Ishikawa (cell line): ENCODE measurements at regions not wholly inside any gene's neighbourhood (a gene's known extent, or its start where the extent isn't known, plus 50 kb on each side); places are given as distances from the start of the nearest gene placed in this dataset.

ENCODE experiments used
- CEBPB ChIP-seq: IDR thresholded peaks from 2 replicates; pipeline ENCODE4 v1.6.1; 2012
- CREB1 ChIP-seq: IDR thresholded peaks from 2 replicates; pipeline ENCODE4 v1.6.1; 2012; ENCODE audit warnings: low read depth
- EGR1 ChIP-seq: IDR thresholded peaks from 2 replicates; pipeline ENCODE4 v1.6.1; 2012
- RAD21 ChIP-seq: IDR thresholded peaks from 2 replicates; pipeline ENCODE4 v1.6.1; 2012; ENCODE audit warnings: low read depth
- TCF12 ChIP-seq: IDR thresholded peaks from 2 replicates; pipeline ENCODE4 v1.6.1; 2012; ENCODE audit warnings: low read depth
- YY1 ChIP-seq: IDR thresholded peaks from 2 replicates; pipeline ENCODE4 v1.6.1; 2012; ENCODE audit warnings: low read depth
- TF ChIP-seq, protein P1 (sequence below): IDR thresholded peaks from 2 replicates; pipeline ENCODE4 v1.6.1; 2012

DNA sequence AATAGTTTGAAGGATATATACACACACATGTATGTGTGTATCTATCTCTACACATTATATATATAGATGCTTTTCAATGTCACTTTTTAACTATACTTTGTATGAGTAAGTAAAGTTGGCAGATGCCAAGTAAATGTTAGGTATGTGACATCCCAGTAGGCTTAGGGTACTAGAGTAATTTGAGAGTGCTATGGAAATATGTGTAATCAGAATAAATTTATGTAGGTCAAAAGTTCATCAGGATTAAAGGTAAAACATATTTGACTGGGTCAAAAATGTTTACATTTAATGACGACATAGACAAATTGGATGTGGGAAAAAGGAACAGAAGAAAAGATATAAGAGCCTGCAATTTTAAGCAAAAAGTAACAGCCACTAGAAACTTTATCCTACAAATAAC lies 588.8 kb downstream of the ANKRD50 start:
- no peak for TF ChIP-seq CREB1
- TF ChIP-seq, protein P1, sequence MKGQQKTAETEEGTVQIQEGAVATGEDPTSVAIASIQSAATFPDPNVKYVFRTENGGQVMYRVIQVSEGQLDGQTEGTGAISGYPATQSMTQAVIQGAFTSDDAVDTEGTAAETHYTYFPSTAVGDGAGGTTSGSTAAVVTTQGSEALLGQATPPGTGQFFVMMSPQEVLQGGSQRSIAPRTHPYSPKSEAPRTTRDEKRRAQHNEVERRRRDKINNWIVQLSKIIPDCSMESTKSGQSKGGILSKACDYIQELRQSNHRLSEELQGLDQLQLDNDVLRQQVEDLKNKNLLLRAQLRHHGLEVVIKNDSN = no peak
- TF ChIP-seq CEBPB = no peak
- TF ChIP-seq TCF12 = no peak
- TF ChIP-seq EGR1 = no peak
- no peak for TF ChIP-seq RAD21
- no peak for TF ChIP-seq YY1
